ENCODE measurements at regions not wholly inside any gene's neighbourhood (a gene's known extent, or its start where the extent isn't known, plus 50 kb on each side); places are given as distances from the start of the nearest gene placed in this dataset.

GRCh38 chr6:43923376-43924221 is 153.6 kb downstream of the VEGFA start:
- no peak for TF ChIP-seq CTCF (IDR thresholded peaks at IDR 0.05; ENCODE audit: extremely low read depth, low read depth, low read length)
- peak; percentile 94 for DNase-seq (ENCODE audit: insufficient read length, low spot score, missing footprints)
- Histone ChIP-seq H3K27me3 (ENCODE audit: insufficient read depth, low read length) (no peaks in the 10 kb centered on the region), H3K79me2 (ENCODE audit: insufficient read depth, low read length) (no peaks in the 10 kb centered on the region), H2AFZ (ENCODE audit: low read length) (peak overlapping the region; percentile 62), H3K4me2 (ENCODE audit: insufficient read depth, low read length) (peak overlapping the region; percentile 61), H3K4me1 (ENCODE audit: insufficient read depth, low read length) (peaks cover 40% of the 10 kb centered on the region), H3K36me3 (ENCODE audit: insufficient read depth, low read length) (no peaks in the 10 kb centered on the region), H4K20me1 (ENCODE audit: insufficient read depth, low read length) (no peaks in the 10 kb centered on the region), H3K4me3 (ENCODE audit: insufficient read depth, low read length) (peak overlapping the region; percentile 34), H3K27ac (ENCODE audit: low read depth, low read length) (peak overlapping the region; percentile 68), H3K9me3 (ENCODE audit: low read depth, low read length) (no peaks in the 10 kb centered on the region)

GRCh38 chr6:43922426-43923375 is 152.7 kb downstream of the VEGFA start:
- peak overlapping the region; percentile 68 for H3K27ac ChIP-seq (ENCODE audit: low read depth, low read length)
- H3K27me3 ChIP-seq (ENCODE audit: insufficient read depth, low read length), result no peaks in the 10 kb centered on the region
- H4K20me1 ChIP-seq (ENCODE audit: insufficient read depth, low read length), result no peaks in the 10 kb centered on the region
- H2AFZ ChIP-seq (ENCODE audit: low read length), result no peak overlapping the region
- DNase-seq (ENCODE audit: insufficient read length, low spot score, missing footprints), result peak; percentile 42
- no peaks in the 10 kb centered on the region for H3K79me2 ChIP-seq (ENCODE audit: insufficient read depth, low read length)
- no peaks in the 10 kb centered on the region for H3K36me3 ChIP-seq (ENCODE audit: insufficient read depth, low read length)
- H3K4me1 ChIP-seq (ENCODE audit: insufficient read depth, low read length), result peaks cover 49% of the 10 kb centered on the region
- H3K4me2 ChIP-seq (ENCODE audit: insufficient read depth, low read length), result no peak overlapping the region
- no peak overlapping the region for H3K4me3 ChIP-seq (ENCODE audit: insufficient read depth, low read length)
- TF ChIP-seq CTCF (IDR thresholded peaks at IDR 0.05; ENCODE audit: extremely low read depth, low read depth, low read length), result no peak
- no peaks in the 10 kb centered on the region for H3K9me3 ChIP-seq (ENCODE audit: low read depth, low read length)

GRCh38 chr6:43921548-43922425 is 151.8 kb downstream of the VEGFA start:
- no peaks in the 10 kb centered on the region for H3K27me3 ChIP-seq (ENCODE audit: insufficient read depth, low read length)
- no peaks in the 10 kb centered on the region for H3K9me3 ChIP-seq (ENCODE audit: low read depth, low read length)
- peak; percentile 46 for DNase-seq (ENCODE audit: insufficient read length, low spot score, missing footprints)
- peaks cover 53% of the 10 kb centered on the region for H3K4me1 ChIP-seq (ENCODE audit: insufficient read depth, low read length)
- H2AFZ ChIP-seq (ENCODE audit: low read length), result no peak overlapping the region
- no peaks in the 10 kb centered on the region for H4K20me1 ChIP-seq (ENCODE audit: insufficient read depth, low read length)
- H3K36me3 ChIP-seq (ENCODE audit: insufficient read depth, low read length), result no peaks in the 10 kb centered on the region
- no peak for TF ChIP-seq CTCF (IDR thresholded peaks at IDR 0.05; ENCODE audit: extremely low read depth, low read depth, low read length)
- no peaks in the 10 kb centered on the region for H3K79me2 ChIP-seq (ENCODE audit: insufficient read depth, low read length)
- H3K4me2 ChIP-seq (ENCODE audit: insufficient read depth, low read length), result no peak overlapping the region
- no peak overlapping the region for H3K27ac ChIP-seq (ENCODE audit: low read depth, low read length)
- no peak overlapping the region for H3K4me3 ChIP-seq (ENCODE audit: insufficient read depth, low read length)

All from osteoblast (primary cell).